Uterus (tissue), 2 donors: ENCODE measurements at regions not wholly inside any gene's neighbourhood (a gene's known extent, or its start where the extent isn't known, plus 50 kb on each side); places are given as distances from the start of the nearest gene placed in this dataset.

ENCODE experiments used
- CTCF ChIP-seq, 4 experiments: fragments of 200-600 bp in 2 of 4; fragments of 450-650 bp in 2 of 4; sonication (generic) in 2 of 4; IDR thresholded peaks; one replicate each; pipeline ENCODE4 v1.5.1; 2016 to 2019; ENCODE audit warnings: antibody characterized with exemption in 4 of 4, mild to moderate bottlenecking in 2 of 4, moderate library complexity in 1 of 4
- POLR2A ChIP-seq, 2 donors: fragments of 450-650 bp; IDR thresholded peaks; one replicate each; pipeline ENCODE4 v1.6.1; 2016; ENCODE audit warnings: antibody characterized with exemption in 2 of 2, mild to moderate bottlenecking in 1 of 2, moderate library complexity in 1 of 2

GRCh38 chr10:10126218-10126617 lies 891.5 kb upstream of the CELF2 start:
- no peak for TF ChIP-seq CTCF (IDR thresholded peaks at IDR 0.05)
- TF ChIP-seq POLR2A (IDR thresholded peaks at IDR 0.05), result no peak
